Loucy (cell line): ENCODE measurements at regions not wholly inside any gene's neighbourhood (a gene's known extent, or its start where the extent isn't known, plus 50 kb on each side); places are given as distances from the start of the nearest gene placed in this dataset.

Experiments used
- H2AFZ ChIP-seq: fragments of 200-600 bp; sonication (generic); 2 replicates; pipeline ENCODE4 v1.6.0; 2016; ENCODE audit warnings: antibody characterized with exemption, mild to moderate bottlenecking, low read length, moderate library complexity
- H3F3A ChIP-seq: fragments of 200-600 bp; 2 replicates; pipeline ENCODE4 v1.6.0; 2016; ENCODE audit warnings: antibody characterized with exemption, low read depth, mild to moderate bottlenecking
- H3K27me3 ChIP-seq: fragments of 200-600 bp; sonication (generic); 2 replicates; pipeline ENCODE4 v1.6.1; 2014; ENCODE audit warnings: low read length, mild to moderate bottlenecking; ENCODE audit not compliant: insufficient read depth, poor library complexity, severe bottlenecking
- H3K36me3 ChIP-seq: fragments of 200-600 bp; sonication (generic); 2 replicates; pipeline ENCODE4 v1.6.1; 2016; ENCODE audit warnings: low read length; ENCODE audit not compliant: insufficient read depth
- H3K4me1 ChIP-seq: fragments of 200-600 bp; sonication (generic); 2 replicates; pipeline ENCODE4 v1.5.1; 2014; ENCODE audit warnings: low read length, mild to moderate bottlenecking; ENCODE audit not compliant: insufficient read depth, poor library complexity, severe bottlenecking
- H3K4me2 ChIP-seq: fragments of 200-600 bp; sonication (generic); 2 replicates; pipeline ENCODE4 v1.6.0; 2014; ENCODE audit warnings: antibody characterized with exemption, low read length, low read depth, mild to moderate bottlenecking; ENCODE audit not compliant: poor library complexity, severe bottlenecking
- H3K4me3 ChIP-seq: fragments of 200-600 bp; sonication (generic); 2 replicates; pipeline ENCODE4 v1.5.1; 2014; ENCODE audit warnings: low read length, mild to moderate bottlenecking, mixed read lengths; ENCODE audit not compliant: poor library complexity, severe bottlenecking
- H3K79me2 ChIP-seq: fragments of 200-600 bp; sonication (generic); 2 replicates; pipeline ENCODE4 v1.6.1; 2014; ENCODE audit warnings: low read length; ENCODE audit not compliant: insufficient read depth
- H3K9ac ChIP-seq: fragments of 200-600 bp; sonication (generic); 2 replicates; pipeline ENCODE4 v1.6.0; 2014; ENCODE audit warnings: mild to moderate bottlenecking, low read depth, low read length, moderate library complexity; ENCODE audit not compliant: poor library complexity, severe bottlenecking
- H3K9me2 ChIP-seq: fragments of 200-600 bp; sonication (generic); replicated peaks from 2 replicates; pipeline ENCODE4 v1.6.1; 2016; ENCODE audit warnings: low read depth, low read length, mixed read lengths
- H3K9me3 ChIP-seq: fragments of 200-600 bp; sonication (generic); 2 replicates; pipeline ENCODE4 v1.6.1; 2014; ENCODE audit warnings: mild to moderate bottlenecking, antibody characterized with exemption, low read length, low read depth; ENCODE audit not compliant: insufficient read depth
- H4K20me1 ChIP-seq: fragments of 200-600 bp; sonication (generic); 2 replicates; pipeline ENCODE4 v1.6.0; 2014; ENCODE audit warnings: antibody characterized with exemption, low read length, mild to moderate bottlenecking; ENCODE audit not compliant: insufficient read depth, poor library complexity, severe bottlenecking
- CTCF ChIP-seq: fragments of 200-600 bp; sonication (generic); conservative IDR thresholded peaks from 2 replicates; pipeline ENCODE4 v1.5.1; 2014; ENCODE audit warnings: mild to moderate bottlenecking, antibody characterized with exemption, low read length
- EZH2phosphoT487 ChIP-seq: fragments of 200-600 bp; IDR thresholded peaks from 2 replicates; pipeline ENCODE4 v1.6.1; 2018; ENCODE audit warnings: antibody characterized with exemption, mild to moderate bottlenecking, moderate library complexity, borderline replicate concordance

- H3F3A ChIP-seq = no peaks in the 10 kb centered on the region
- H3K9me2 ChIP-seq = no peaks in the 10 kb centered on the region
- no peaks in the 10 kb centered on the region for H3K27me3 ChIP-seq
- no peak overlapping the region for H3K4me3 ChIP-seq
- no peaks in the 10 kb centered on the region for H3K9me3 ChIP-seq
- H3K4me1 ChIP-seq = no peaks in the 10 kb centered on the region
- no peak overlapping the region for H3K9ac ChIP-seq
- H2AFZ ChIP-seq = no peak overlapping the region
- no peak overlapping the region for H3K4me2 ChIP-seq
- H3K36me3 ChIP-seq = no peaks in the 10 kb centered on the region
- no peak for TF ChIP-seq EZH2phosphoT487
- TF ChIP-seq CTCF = no peak
- no peaks in the 10 kb centered on the region for H4K20me1 ChIP-seq
- no peaks in the 10 kb centered on the region for H3K79me2 ChIP-seq
Measured at GRCh38 chr5:129362456-129362855, 97.6 kb upstream of the ADAMTS19 start.

GRCh38 chr5:129363991-129364390 is 96.1 kb upstream of the ADAMTS19 start:
- Histone ChIP-seq H3K9me2 (no peaks in the 10 kb centered on the region), H4K20me1 (no peaks in the 10 kb centered on the region), H3F3A (no peaks in the 10 kb centered on the region), H3K9ac (no peak overlapping the region), H3K4me1 (peaks cover 10% of the 10 kb centered on the region), H3K4me2 (no peak overlapping the region), H3K79me2 (no peaks in the 10 kb centered on the region), H3K9me3 (no peaks in the 10 kb centered on the region), H3K4me3 (no peak overlapping the region), H3K27me3 (no peaks in the 10 kb centered on the region), H2AFZ (no peak overlapping the region), H3K36me3 (no peaks in the 10 kb centered on the region)
- no peak for TF ChIP-seq EZH2phosphoT487
- TF ChIP-seq CTCF = no peak

GRCh38 chr5:129367883-129368282 is 92.2 kb upstream of the ADAMTS19 start:
- TF ChIP-seq CTCF = no peak
- no peak for TF ChIP-seq EZH2phosphoT487
- H3K27me3 ChIP-seq = no peaks in the 10 kb centered on the region
- H4K20me1 ChIP-seq = no peaks in the 10 kb centered on the region
- H3K4me2 ChIP-seq = no peak overlapping the region
- peaks cover 10% of the 10 kb centered on the region for H3K4me1 ChIP-seq
- no peaks in the 10 kb centered on the region for H3K9me2 ChIP-seq
- H3K9me3 ChIP-seq = no peaks in the 10 kb centered on the region
- H3K79me2 ChIP-seq = no peaks in the 10 kb centered on the region
- no peaks in the 10 kb centered on the region for H3F3A ChIP-seq
- no peak overlapping the region for H3K9ac ChIP-seq
- no peaks in the 10 kb centered on the region for H3K36me3 ChIP-seq
- H2AFZ ChIP-seq = no peak overlapping the region
- H3K4me3 ChIP-seq = no peak overlapping the region
